Bronchial epithelial cell (primary cell): ENCODE measurements at regions not wholly inside any gene's neighbourhood (a gene's known extent, or its start where the extent isn't known, plus 50 kb on each side); places are given as distances from the start of the nearest gene placed in this dataset.

ENCODE experiments used
- DNase-seq: peaks from one replicate; pipeline ENCODE4 v3.0.0-alpha.2; 2010; ENCODE audit warnings: low read depth
- FAIRE-seq: peaks from 2 replicates; lab custom pipeline; 2011; peaks lifted over from hg19 to GRCh38; lab: Jason Lieb, UNC
- H3K27me3 ChIP-seq: 2 replicates; pipeline ENCODE4 v1.5.1; 2011; ENCODE audit warnings: low read length; ENCODE audit not compliant: control insufficient read depth, insufficient read depth
- H3K36me3 ChIP-seq: 2 replicates; pipeline ENCODE4 v1.5.1; 2011; ENCODE audit warnings: low read length; ENCODE audit not compliant: control insufficient read depth, insufficient read depth
- H3K4me3 ChIP-seq: 2 replicates; pipeline ENCODE4 v1.5.1; 2011; ENCODE audit warnings: mild to moderate bottlenecking, low read depth, low read length, control low read depth
- TF ChIP-seq, protein P1 (sequence below): IDR thresholded peaks from 2 replicates; pipeline ENCODE4 v1.5.1; 2011; ENCODE audit warnings: mild to moderate bottlenecking, moderate library complexity, low read length, control low read depth, inconsistent platforms; ENCODE audit not compliant: insufficient read depth, severe bottlenecking

- Histone ChIP-seq H3K4me3 (no peak overlapping the region), H3K27me3 (no peaks in the 10 kb centered on the region), H3K36me3 (no peaks in the 10 kb centered on the region)
- no peak for FAIRE-seq
- DNase-seq = peak; percentile 19
- TF ChIP-seq, protein P1, sequence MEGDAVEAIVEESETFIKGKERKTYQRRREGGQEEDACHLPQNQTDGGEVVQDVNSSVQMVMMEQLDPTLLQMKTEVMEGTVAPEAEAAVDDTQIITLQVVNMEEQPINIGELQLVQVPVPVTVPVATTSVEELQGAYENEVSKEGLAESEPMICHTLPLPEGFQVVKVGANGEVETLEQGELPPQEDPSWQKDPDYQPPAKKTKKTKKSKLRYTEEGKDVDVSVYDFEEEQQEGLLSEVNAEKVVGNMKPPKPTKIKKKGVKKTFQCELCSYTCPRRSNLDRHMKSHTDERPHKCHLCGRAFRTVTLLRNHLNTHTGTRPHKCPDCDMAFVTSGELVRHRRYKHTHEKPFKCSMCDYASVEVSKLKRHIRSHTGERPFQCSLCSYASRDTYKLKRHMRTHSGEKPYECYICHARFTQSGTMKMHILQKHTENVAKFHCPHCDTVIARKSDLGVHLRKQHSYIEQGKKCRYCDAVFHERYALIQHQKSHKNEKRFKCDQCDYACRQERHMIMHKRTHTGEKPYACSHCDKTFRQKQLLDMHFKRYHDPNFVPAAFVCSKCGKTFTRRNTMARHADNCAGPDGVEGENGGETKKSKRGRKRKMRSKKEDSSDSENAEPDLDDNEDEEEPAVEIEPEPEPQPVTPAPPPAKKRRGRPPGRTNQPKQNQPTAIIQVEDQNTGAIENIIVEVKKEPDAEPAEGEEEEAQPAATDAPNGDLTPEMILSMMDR = no peak
Observed at GRCh38 chr4:24644983-24645764, 60.8 kb upstream of the DHX15 start.

GRCh38 chr4:24645765-24646550 is 61.6 kb upstream of the DHX15 start:
- no peak overlapping the region for H3K4me3 ChIP-seq
- H3K27me3 ChIP-seq = no peaks in the 10 kb centered on the region
- FAIRE-seq (no peak), DNase-seq (no peak)
- no peaks in the 10 kb centered on the region for H3K36me3 ChIP-seq
- TF ChIP-seq, protein P1 = no peak

GRCh38 chr4:24646798-24647460 is 62.6 kb upstream of the DHX15 start:
- TF ChIP-seq, protein P1 = no peak
- DNase-seq = no peak
- Histone ChIP-seq H3K36me3 (no peaks in the 10 kb centered on the region), H3K27me3 (no peaks in the 10 kb centered on the region), H3K4me3 (no peak overlapping the region)
- FAIRE-seq = no peak

- no peaks in the 10 kb centered on the region for H3K27me3 ChIP-seq
- no peaks in the 10 kb centered on the region for H3K36me3 ChIP-seq
- FAIRE-seq = no peak
Observed at GRCh38 chr4:24650849-24651640, 66.7 kb upstream of the DHX15 start.

DNA sequence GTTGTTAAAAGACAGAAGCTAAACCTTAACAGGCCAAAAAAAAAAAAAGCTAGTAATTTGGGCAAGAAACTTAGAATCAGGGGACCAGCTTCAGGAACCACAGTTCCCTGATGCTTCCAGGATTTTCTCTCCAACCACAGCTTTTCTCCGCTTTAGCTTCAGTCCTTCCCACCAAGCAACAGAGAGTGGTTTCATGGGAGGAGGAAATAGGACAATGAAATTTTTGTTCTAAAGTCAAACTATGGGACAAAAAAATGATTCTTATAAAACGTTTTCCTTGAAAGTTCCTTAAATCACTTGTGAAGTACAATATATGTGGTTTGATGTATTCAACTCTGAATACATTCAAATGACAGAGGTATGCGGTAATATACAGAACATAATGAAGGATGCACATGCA is 71.0 kb upstream of the DHX15 start:
- FAIRE-seq (no peak), DNase-seq (no peak)
- Histone ChIP-seq H3K27me3 (no peaks in the 10 kb centered on the region), H3K36me3 (no peaks in the 10 kb centered on the region), H3K4me3 (no peak overlapping the region)
- TF ChIP-seq, protein P1 = no peak

More at GRCh38 chr4:24650849-24651640, 66.7 kb upstream of the DHX15 start:
- no peak for DNase-seq
- TF ChIP-seq, protein P1 = no peak
- no peak overlapping the region for H3K4me3 ChIP-seq
